ENCODE measurements at regions not wholly inside any gene's neighbourhood (a gene's known extent, or its start where the extent isn't known, plus 50 kb on each side); places are given as distances from the start of the nearest gene placed in this dataset.
"Not testable (repeated sequence)": the region's sequence is repeated elsewhere in the genome, so short reads cannot be mapped to it uniquely, and the experiment has no call there.

- no peak overlapping the region for H3K27ac ChIP-seq
- no peak for DNase-seq (ENCODE audit: low read depth, low spot score)
Measured at GRCh38 chr6:1163501-1163900, 148.4 kb upstream of the FOXQ1 start.

- no peak for DNase-seq (ENCODE audit: low read depth, low spot score)
- no peak overlapping the region for H3K27ac ChIP-seq
Measured at GRCh38 chr6:1162367-1163275, 149.3 kb upstream of the FOXQ1 start.

GRCh38 chr6:1156411-1156810 lies 155.5 kb upstream of the FOXQ1 start:
- not testable (repeated sequence) for H3K27ac ChIP-seq; DNase-seq (ENCODE audit: low read depth, low spot score)

GRCh38 chr6:1153696-1154245 lies 158.1 kb upstream of the FOXQ1 start:
- no peak for DNase-seq (ENCODE audit: low read depth, low spot score)
- H3K27ac ChIP-seq, result no peak overlapping the region

GRCh38 chr6:1146500-1146899 lies 165.4 kb upstream of the FOXQ1 start:
- H3K27ac ChIP-seq, result no peak overlapping the region
- no peak for DNase-seq (ENCODE audit: low read depth, low spot score)

GRCh38 chr6:1145768-1146218 lies 166.1 kb upstream of the FOXQ1 start:
- no peak overlapping the region for H3K27ac ChIP-seq
- no peak for DNase-seq (ENCODE audit: low read depth, low spot score)

- no peak overlapping the region for H3K27ac ChIP-seq
- DNase-seq (ENCODE audit: low read depth, low spot score), result no peak
Measured at GRCh38 chr6:1144842-1145767, 166.8 kb upstream of the FOXQ1 start.

- no peak overlapping the region for H3K27ac ChIP-seq
- DNase-seq (ENCODE audit: low read depth, low spot score), result no peak
Measured at GRCh38 chr6:1143655-1144054, 168.2 kb upstream of the FOXQ1 start.

GRCh38 chr6:1139155-1139890 lies 172.6 kb upstream of the FOXQ1 start:
- DNase-seq (ENCODE audit: low read depth, low spot score), result no peak
- no peak overlapping the region for H3K27ac ChIP-seq

GRCh38 chr6:1137849-1138248 lies 174.0 kb upstream of the FOXQ1 start:
- H3K27ac ChIP-seq, result no peak overlapping the region
- no peak for DNase-seq (ENCODE audit: low read depth, low spot score)

- peak overlapping the region; percentile 38 for H3K27ac ChIP-seq
Measured at GRCh38 chr6:1136827-1137226, 175.1 kb upstream of the FOXQ1 start.

GRCh38 chr6:1136415-1136774 lies 175.5 kb upstream of the FOXQ1 start:
- peak overlapping the region; percentile 38 for H3K27ac ChIP-seq
- DNase-seq (ENCODE audit: low read depth, low spot score), result peak; percentile 80

More at GRCh38 chr6:1136827-1137226, 175.1 kb upstream of the FOXQ1 start:
- no peak for DNase-seq (ENCODE audit: low read depth, low spot score)

GRCh38 chr6:1135726-1136414 lies 176.0 kb upstream of the FOXQ1 start:
- no peak for DNase-seq (ENCODE audit: low read depth, low spot score)
- peak overlapping the region; percentile 38 for H3K27ac ChIP-seq

GRCh38 chr6:1131285-1132079 lies 180.4 kb upstream of the FOXQ1 start:
- peak overlapping the region; percentile 54 for H3K27ac ChIP-seq
- DNase-seq (ENCODE audit: low read depth, low spot score), result peak; percentile 97

- H3K27ac ChIP-seq, result no peak overlapping the region
- DNase-seq (ENCODE audit: low read depth, low spot score), result no peak
Measured at GRCh38 chr6:1130709-1131108, 181.2 kb upstream of the FOXQ1 start.

- no peak overlapping the region for H3K27ac ChIP-seq
- DNase-seq (ENCODE audit: low read depth, low spot score), result no peak
Measured at GRCh38 chr6:1129131-1129530, 182.8 kb upstream of the FOXQ1 start.

GRCh38 chr6:1127597-1128288 lies 184.2 kb upstream of the FOXQ1 start:
- no peak for DNase-seq (ENCODE audit: low read depth, low spot score)
- H3K27ac ChIP-seq, result no peak overlapping the region

- DNase-seq (ENCODE audit: low read depth, low spot score), result no peak
- no peak overlapping the region for H3K27ac ChIP-seq
Measured at GRCh38 chr6:1127129-1127528, 184.8 kb upstream of the FOXQ1 start.
